Right lobe of liver (tissue), 4 donors: ENCODE measurements at regions not wholly inside any gene's neighbourhood (a gene's known extent, or its start where the extent isn't known, plus 50 kb on each side); places are given as distances from the start of the nearest gene placed in this dataset.

Experiments used
- POLR2A ChIP-seq: fragments of 450-650 bp; IDR thresholded peaks from one replicate; pipeline ENCODE4 v1.6.1; 2017; ENCODE audit warnings: antibody characterized with exemption, mild to moderate bottlenecking
- TF ChIP-seq, protein P1 (sequence below), 4 donors: fragments of 200-600 bp in 3 of 4; fragments of 450-650 bp in 1 of 4; IDR thresholded peaks; one replicate each; pipeline versions ENCODE4 v1.5.1 to v1.8.0; 2016 to 2022; ENCODE audit warnings: antibody characterized with exemption in 4 of 4, mild to moderate bottlenecking in 2 of 4
- donor health status: DM: no; HTN: no; CAD: no.
- donor health status: DM: no; HTN: no; CAD: no.
- donor health status: DM: no; HTN: yes; CAD: no.

DNA sequence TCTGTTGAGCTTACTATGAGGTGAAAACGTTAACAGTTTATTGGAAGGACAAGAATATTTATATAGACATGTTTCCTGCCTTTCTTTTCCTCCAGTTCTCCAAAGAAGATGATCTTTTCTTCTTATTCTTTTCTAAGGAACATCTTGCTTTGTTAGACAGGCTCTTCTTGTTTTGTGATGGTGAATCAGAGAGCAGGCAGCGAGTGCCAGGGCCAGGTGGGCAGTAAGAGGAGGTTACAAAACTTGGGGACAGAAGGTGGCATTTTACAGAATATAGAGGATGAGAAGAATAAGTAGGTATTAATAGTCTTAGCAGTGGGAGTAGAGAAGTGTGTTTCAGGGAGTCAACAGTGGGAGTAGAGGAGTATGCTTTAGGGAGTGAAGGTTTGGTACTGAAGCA lies 223.6 kb downstream of the ARL4A start:
- TF ChIP-seq, protein P1, sequence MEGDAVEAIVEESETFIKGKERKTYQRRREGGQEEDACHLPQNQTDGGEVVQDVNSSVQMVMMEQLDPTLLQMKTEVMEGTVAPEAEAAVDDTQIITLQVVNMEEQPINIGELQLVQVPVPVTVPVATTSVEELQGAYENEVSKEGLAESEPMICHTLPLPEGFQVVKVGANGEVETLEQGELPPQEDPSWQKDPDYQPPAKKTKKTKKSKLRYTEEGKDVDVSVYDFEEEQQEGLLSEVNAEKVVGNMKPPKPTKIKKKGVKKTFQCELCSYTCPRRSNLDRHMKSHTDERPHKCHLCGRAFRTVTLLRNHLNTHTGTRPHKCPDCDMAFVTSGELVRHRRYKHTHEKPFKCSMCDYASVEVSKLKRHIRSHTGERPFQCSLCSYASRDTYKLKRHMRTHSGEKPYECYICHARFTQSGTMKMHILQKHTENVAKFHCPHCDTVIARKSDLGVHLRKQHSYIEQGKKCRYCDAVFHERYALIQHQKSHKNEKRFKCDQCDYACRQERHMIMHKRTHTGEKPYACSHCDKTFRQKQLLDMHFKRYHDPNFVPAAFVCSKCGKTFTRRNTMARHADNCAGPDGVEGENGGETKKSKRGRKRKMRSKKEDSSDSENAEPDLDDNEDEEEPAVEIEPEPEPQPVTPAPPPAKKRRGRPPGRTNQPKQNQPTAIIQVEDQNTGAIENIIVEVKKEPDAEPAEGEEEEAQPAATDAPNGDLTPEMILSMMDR (IDR thresholded peaks at IDR 0.05): no peak
- no peak for TF ChIP-seq POLR2A
